Neural crest cell (in vitro differentiated cells): ENCODE measurements at regions not wholly inside any gene's neighbourhood (a gene's known extent, or its start where the extent isn't known, plus 50 kb on each side); places are given as distances from the start of the nearest gene placed in this dataset.

Source experiments
- DNase-seq: peaks from one replicate; pipeline ENCODE4 v3.0.0; 2021; ENCODE audit warnings: low read depth, mixed read lengths, low spot score
- H3K27ac Mint-ChIP-seq: one replicate; pipeline ENCODE4 v1.8.0; 2021; ENCODE audit warnings: mild to moderate bottlenecking, mixed read lengths; ENCODE audit not compliant: unreplicated experiment
- H3K27me3 Mint-ChIP-seq: 2 replicates; pipeline ENCODE4 v1.8.0; 2021; ENCODE audit warnings: low read depth, mild to moderate bottlenecking, mixed read lengths
- H3K36me3 Mint-ChIP-seq: 2 replicates; pipeline ENCODE4 v1.8.0; 2021; ENCODE audit warnings: low read depth, mild to moderate bottlenecking, mixed read lengths
- H3K4me1 Mint-ChIP-seq: 2 replicates; pipeline ENCODE4 v1.8.0; 2021; ENCODE audit warnings: mixed read lengths
- H3K4me3 Mint-ChIP-seq: one replicate; pipeline ENCODE4 v1.8.0; 2021; ENCODE audit warnings: mild to moderate bottlenecking, mixed read lengths
- H3K9me3 Mint-ChIP-seq: 2 replicates; pipeline ENCODE4 v1.8.0; 2021; ENCODE audit warnings: mixed read lengths
- CTCF ChIP-seq: fragments of 200-600 bp; sonication (generic); conservative IDR thresholded peaks from 2 replicates; pipeline ENCODE4 v1.5.0; 2021; ENCODE audit warnings: antibody characterized with exemption, mild to moderate bottlenecking

GRCh38 chr13:85303630-85304029 lies 495.6 kb downstream of the SLITRK6 start:
- no peaks in the 10 kb centered on the region for H3K27me3 Mint-ChIP-seq
- H3K9me3 Mint-ChIP-seq = peaks cover 8% of the 10 kb centered on the region
- H3K4me3 Mint-ChIP-seq = no peak overlapping the region
- DNase-seq = no peak
- no peak for TF ChIP-seq CTCF
- no peak overlapping the region for H3K27ac Mint-ChIP-seq
- H3K36me3 Mint-ChIP-seq = peaks cover 4% of the 10 kb centered on the region
- H3K4me1 Mint-ChIP-seq = peaks cover 7% of the 10 kb centered on the region

- TF ChIP-seq CTCF = peak; percentile 26
- H3K27ac Mint-ChIP-seq = no peak overlapping the region
Observed at GRCh38 chr13:85298387-85298924, 500.8 kb downstream of the SLITRK6 start.

GRCh38 chr13:85288698-85289097 lies 510.5 kb downstream of the SLITRK6 start:
- Mint-ChIP-seq H3K36me3 (no peaks in the 10 kb centered on the region), H3K4me3 (no peak overlapping the region), H3K9me3 (no peaks in the 10 kb centered on the region), H3K4me1 (no peaks in the 10 kb centered on the region), H3K27me3 (no peaks in the 10 kb centered on the region), H3K27ac (no peak overlapping the region)
- no peak for DNase-seq
- TF ChIP-seq CTCF = no peak

More at GRCh38 chr13:85298387-85298924, 500.8 kb downstream of the SLITRK6 start:
- Mint-ChIP-seq H3K9me3 (peaks cover 2% of the 10 kb centered on the region), H3K36me3 (no peaks in the 10 kb centered on the region), H3K4me3 (no peak overlapping the region), H3K4me1 (no peaks in the 10 kb centered on the region), H3K27me3 (no peaks in the 10 kb centered on the region)
- no peak for DNase-seq

GRCh38 chr13:85287528-85287927 lies 511.7 kb downstream of the SLITRK6 start:
- Mint-ChIP-seq H3K4me1 (peaks cover 6% of the 10 kb centered on the region), H3K27ac (no peak overlapping the region), H3K4me3 (no peak overlapping the region), H3K27me3 (no peaks in the 10 kb centered on the region), H3K36me3 (no peaks in the 10 kb centered on the region), H3K9me3 (no peaks in the 10 kb centered on the region)
- no peak for DNase-seq
- TF ChIP-seq CTCF = no peak

- no peak overlapping the region for H3K4me3 Mint-ChIP-seq
- no peak for DNase-seq
- no peaks in the 10 kb centered on the region for H3K9me3 Mint-ChIP-seq
- H3K36me3 Mint-ChIP-seq = no peaks in the 10 kb centered on the region
- no peak for TF ChIP-seq CTCF
- H3K27ac Mint-ChIP-seq = no peak overlapping the region
- peaks cover 6% of the 10 kb centered on the region for H3K4me1 Mint-ChIP-seq
- no peaks in the 10 kb centered on the region for H3K27me3 Mint-ChIP-seq
Observed at GRCh38 chr13:85286081-85286480, 513.1 kb downstream of the SLITRK6 start.
